WTC11 (cell line): ENCODE measurements at regions not wholly inside any gene's neighbourhood (a gene's known extent, or its start where the extent isn't known, plus 50 kb on each side); places are given as distances from the start of the nearest gene placed in this dataset.

Experiments
- ATAC-seq: fragments of 200-7000 bp; cut with Tn5 transposase; 2 replicates; pipeline ENCODE4 v1.10.0; 2021; ENCODE audit warnings: mild to moderate bottlenecking, moderate library complexity
- CTCF ChIA-PET: fragments of 300-600 bp; sonication (Branson Sonifier 250); formaldehyde crosslinking; loops from one replicate; lab custom pipeline; 2021; ENCODE audit warnings: antibody characterized with exemption; lab: Charles Lee
- POLR2A ChIA-PET: fragments of 350-600 bp; sonication (Branson Sonifier 250); formaldehyde crosslinking; loops from one replicate; lab custom pipeline; 2021; ENCODE audit warnings: antibody characterized with exemption; lab: Charles Lee
- DNase-seq: peaks from one replicate; pipeline ENCODE4 v3.0.0; 2021; ENCODE audit warnings: low spot score
- H3K27ac Mint-ChIP-seq: 2 replicates; pipeline ENCODE4 v1.8.0; 2021; ENCODE audit warnings: mixed read lengths
- H3K27me3 Mint-ChIP-seq: 2 replicates; pipeline ENCODE4 v1.8.0; 2021; ENCODE audit warnings: low read depth, mild to moderate bottlenecking, moderate library complexity, mixed read lengths
- H3K36me3 Mint-ChIP-seq: 2 replicates; pipeline ENCODE4 v1.8.0; 2021; ENCODE audit warnings: mixed read lengths
- H3K4me1 Mint-ChIP-seq: 2 replicates; pipeline ENCODE4 v1.8.0; 2022; ENCODE audit warnings: mixed read lengths
- H3K4me3 Mint-ChIP-seq: 2 replicates; pipeline ENCODE4 v1.8.0; 2021; ENCODE audit warnings: mild to moderate bottlenecking, moderate library complexity, mixed read lengths
- H3K9me3 Mint-ChIP-seq: 2 replicates; pipeline ENCODE4 v1.8.0; 2021; ENCODE audit warnings: mixed read lengths
- CDX4 ChIP-seq: fragments of 250-450 bp; sonication (Bioruptor Pico); IDR thresholded peaks from 2 replicates; pipeline ENCODE4 v1.9.0; 2021; ENCODE audit warnings: moderate library complexity, mild to moderate bottlenecking, inconsistent platforms, borderline replicate concordance
- CREM ChIP-seq: sonication (generic); formaldehyde crosslinking; IDR thresholded peaks from 2 replicates; pipeline ENCODE4 v1.8.1; 2022; ENCODE audit warnings: mild to moderate bottlenecking, missing genetic modification reagents, moderate library complexity
- CTCF ChIP-seq: fragments of 200-600 bp; IDR thresholded peaks from 2 replicates; pipeline ENCODE4 v1.8.0; 2022; ENCODE audit warnings: antibody characterized with exemption
- E2F1 ChIP-seq: sonication (generic); formaldehyde crosslinking; IDR thresholded peaks from 2 replicates; pipeline ENCODE4 v1.8.0; 2022; ENCODE audit warnings: mild to moderate bottlenecking, missing genetic modification reagents
- ETV6 ChIP-seq: sonication (generic); formaldehyde crosslinking; IDR thresholded peaks from 2 replicates; pipeline ENCODE4 v1.8.1; 2022; ENCODE audit warnings: mild to moderate bottlenecking, missing genetic modification reagents
- GRHL2 ChIP-seq: fragments of 250-450 bp; sonication (Bioruptor Pico); IDR thresholded peaks from 2 replicates; pipeline ENCODE4 v1.8.0; 2022; ENCODE audit warnings: mild to moderate bottlenecking, moderate library complexity; ENCODE audit not compliant: insufficient replicate concordance, severe bottlenecking
- MLX ChIP-seq: sonication (generic); formaldehyde crosslinking; IDR thresholded peaks from 2 replicates; pipeline ENCODE4 v1.8.1; 2023; ENCODE audit warnings: mild to moderate bottlenecking, missing genetic modification reagents, moderate library complexity
- PRDM15 ChIP-seq: sonication (generic); formaldehyde crosslinking; IDR thresholded peaks from 2 replicates; pipeline ENCODE4 v1.8.0; 2022; ENCODE audit warnings: missing genetic modification reagents
- SMAD3 ChIP-seq: sonication (generic); formaldehyde crosslinking; IDR thresholded peaks from 2 replicates; pipeline ENCODE4 v1.8.0; 2022; ENCODE audit warnings: missing genetic modification reagents, mild to moderate bottlenecking, borderline replicate concordance
- SOX15 ChIP-seq: fragments of 250-450 bp; sonication (Bioruptor Pico); IDR thresholded peaks from 2 replicates; pipeline ENCODE4 v1.9.0; 2021; ENCODE audit warnings: mild to moderate bottlenecking
- STAT6 ChIP-seq: sonication (generic); formaldehyde crosslinking; conservative IDR thresholded peaks from 2 replicates; pipeline ENCODE4 v1.8.1; 2023; ENCODE audit warnings: mild to moderate bottlenecking, low read depth, missing genetic modification reagents, moderate library complexity
- TEAD4 ChIP-seq: sonication (generic); formaldehyde crosslinking; IDR thresholded peaks from 2 replicates; pipeline ENCODE4 v1.8.0; 2022; ENCODE audit warnings: mild to moderate bottlenecking, missing genetic modification reagents
- USF1 ChIP-seq: sonication (generic); formaldehyde crosslinking; IDR thresholded peaks from 2 replicates; pipeline ENCODE4 v1.8.0; 2022; ENCODE audit warnings: mild to moderate bottlenecking, missing genetic modification reagents
- ZMAT4 ChIP-seq: fragments of 250-450 bp; sonication (Bioruptor Pico); IDR thresholded peaks from 2 replicates; pipeline ENCODE4 v1.9.0; 2021; ENCODE audit warnings: mild to moderate bottlenecking
- ZNF121 ChIP-seq: sonication (generic); formaldehyde crosslinking; IDR thresholded peaks from 2 replicates; pipeline ENCODE4 v1.8.0; 2023; ENCODE audit warnings: missing genetic modification reagents
- ZNF317 ChIP-seq: sonication (generic); formaldehyde crosslinking; IDR thresholded peaks from 2 replicates; pipeline ENCODE4 v1.8.1; 2023; ENCODE audit warnings: low read depth, mild to moderate bottlenecking, moderate library complexity, missing genetic modification reagents, borderline replicate concordance

GRCh38 chr4:145347684-145348083 is 134.0 kb upstream of the SMAD1 start (continued):
- no peak for TF ChIP-seq CDX4 (CRISPR knock-in tag)
- no peak for TF ChIP-seq SMAD3 (CRISPR knock-in tag)
- TF ChIP-seq STAT6 (CRISPR knock-in tag), result no peak
- no peak for TF ChIP-seq MLX (CRISPR knock-in tag)
- TF ChIP-seq ZNF121 (CRISPR knock-in tag), result no peak
- no peak for TF ChIP-seq GRHL2 (CRISPR knock-in tag)
- TF ChIP-seq USF1, result no peak
- no peak for TF ChIP-seq PRDM15 (CRISPR knock-in tag)
- no peak for TF ChIP-seq SOX15 (CRISPR knock-in tag)
- TF ChIP-seq E2F1, result no peak
- no peak for TF ChIP-seq TEAD4 (CRISPR knock-in tag)
- TF ChIP-seq ETV6 (CRISPR knock-in tag), result no peak
- TF ChIP-seq ZMAT4 (CRISPR knock-in tag), result no peak
- no peak for TF ChIP-seq CREM

GRCh38 chr4:145346081-145346480 is 135.6 kb upstream of the SMAD1 start:
- H3K9me3 Mint-ChIP-seq, result no peaks in the 10 kb centered on the region; the same call in 1 of the 2 replicates
- H3K27ac Mint-ChIP-seq, result no peak overlapping the region
- POLR2A ChIA-PET, result interaction anchor here (0.7 kb wide), 1 partner anchor 43 kb away, joined by 3 read pairs; no protein-coding TSS in a partner anchor
- CTCF ChIA-PET, result no interaction called here
- H3K4me3 Mint-ChIP-seq, result no peak overlapping the region
- H3K36me3 Mint-ChIP-seq, result no peaks in the 10 kb centered on the region
- H3K4me1 Mint-ChIP-seq, result peaks cover 9% of the 10 kb centered on the region
- ATAC-seq (no peak; the same call in 1 of the 2 replicates), DNase-seq (no peak)
- no peaks in the 10 kb centered on the region for H3K27me3 Mint-ChIP-seq
- no peak for TF ChIP-seq ZNF121 (CRISPR knock-in tag)
- no peak for TF ChIP-seq MLX (CRISPR knock-in tag)
- no peak for TF ChIP-seq E2F1
- TF ChIP-seq PRDM15 (CRISPR knock-in tag), result no peak
- TF ChIP-seq ETV6 (CRISPR knock-in tag), result no peak
- no peak for TF ChIP-seq CTCF
- TF ChIP-seq ZNF317 (CRISPR knock-in tag), result no peak
- no peak for TF ChIP-seq SMAD3 (CRISPR knock-in tag)
